ENCODE measurements at regions not wholly inside any gene's neighbourhood (a gene's known extent, or its start where the extent isn't known, plus 50 kb on each side); places are given as distances from the start of the nearest gene placed in this dataset.
"Not testable (repeated sequence)": the region's sequence is repeated elsewhere in the genome, so short reads cannot be mapped to it uniquely, and the experiment has no call there.

DNA sequence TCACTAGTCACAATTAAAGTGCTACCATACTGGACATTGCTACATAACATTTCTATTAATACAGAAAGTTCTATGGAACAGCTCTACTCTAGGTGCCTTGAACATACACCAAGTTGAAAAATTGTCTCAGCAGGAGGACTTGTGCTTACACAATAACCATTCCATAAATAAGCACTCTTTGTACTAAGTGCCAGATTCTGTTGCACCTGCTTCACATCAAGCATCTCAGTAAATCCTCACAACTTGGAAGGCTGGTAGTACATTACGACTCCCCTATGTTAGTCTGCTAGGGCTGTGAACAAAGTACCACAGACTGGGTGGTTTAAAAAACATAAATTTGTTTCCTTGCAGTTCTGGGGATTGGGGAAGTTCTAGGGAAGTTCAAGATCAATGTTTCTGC is 296.9 kb upstream of the NCKAP5 start:
- Histone ChIP-seq H3K36me3 (no peaks in the 10 kb centered on the region), H3K27ac (no peak overlapping the region), H3K27me3 (no peaks in the 10 kb centered on the region), H3K4me1 (no peaks in the 10 kb centered on the region), H3K4me3 (replicated peaks in 1 of 3) (no peak overlapping the region), H3K9me3 (no peaks in the 10 kb centered on the region)
- WGBS, 2 donors = 87 to 91% methylated on average over 1 of the region's 1 CpG
- intact Hi-C loops (cut with DNase I) = no loop called here
- DNase-seq = no peak
- TF ChIP-seq POLR2A (IDR thresholded peaks at IDR 0.05) = no peak
- TF ChIP-seq, protein P1, sequence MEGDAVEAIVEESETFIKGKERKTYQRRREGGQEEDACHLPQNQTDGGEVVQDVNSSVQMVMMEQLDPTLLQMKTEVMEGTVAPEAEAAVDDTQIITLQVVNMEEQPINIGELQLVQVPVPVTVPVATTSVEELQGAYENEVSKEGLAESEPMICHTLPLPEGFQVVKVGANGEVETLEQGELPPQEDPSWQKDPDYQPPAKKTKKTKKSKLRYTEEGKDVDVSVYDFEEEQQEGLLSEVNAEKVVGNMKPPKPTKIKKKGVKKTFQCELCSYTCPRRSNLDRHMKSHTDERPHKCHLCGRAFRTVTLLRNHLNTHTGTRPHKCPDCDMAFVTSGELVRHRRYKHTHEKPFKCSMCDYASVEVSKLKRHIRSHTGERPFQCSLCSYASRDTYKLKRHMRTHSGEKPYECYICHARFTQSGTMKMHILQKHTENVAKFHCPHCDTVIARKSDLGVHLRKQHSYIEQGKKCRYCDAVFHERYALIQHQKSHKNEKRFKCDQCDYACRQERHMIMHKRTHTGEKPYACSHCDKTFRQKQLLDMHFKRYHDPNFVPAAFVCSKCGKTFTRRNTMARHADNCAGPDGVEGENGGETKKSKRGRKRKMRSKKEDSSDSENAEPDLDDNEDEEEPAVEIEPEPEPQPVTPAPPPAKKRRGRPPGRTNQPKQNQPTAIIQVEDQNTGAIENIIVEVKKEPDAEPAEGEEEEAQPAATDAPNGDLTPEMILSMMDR (IDR thresholded peaks at IDR 0.05) = no peak

DNA sequence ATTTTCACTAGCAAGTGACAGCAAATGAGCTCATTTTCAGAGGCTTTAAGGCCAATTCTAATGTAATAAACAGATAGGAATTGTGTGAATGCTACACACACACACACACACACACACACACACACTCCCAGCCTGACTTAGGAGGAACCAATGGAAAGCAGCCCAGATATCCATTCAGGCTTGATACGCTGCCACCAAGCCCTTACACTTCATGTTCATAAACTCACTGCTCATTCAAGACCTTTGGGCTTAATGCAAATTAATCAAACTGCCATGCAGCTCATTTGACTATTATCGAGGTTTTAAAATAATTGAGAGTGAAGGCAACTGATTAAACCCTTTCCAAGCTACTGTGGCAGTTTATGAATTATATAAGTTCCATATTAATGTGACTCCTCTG is 298.9 kb upstream of the NCKAP5 start:
- TF ChIP-seq, protein P1 (IDR thresholded peaks at IDR 0.05) = no peak
- no peak for TF ChIP-seq POLR2A (IDR thresholded peaks at IDR 0.05)
- H3K27ac ChIP-seq = no peak overlapping the region
- H3K4me3 ChIP-seq (replicated peaks in 1 of 3) = no peak overlapping the region
- no peaks in the 10 kb centered on the region for H3K4me1 ChIP-seq
- no peaks in the 10 kb centered on the region for H3K27me3 ChIP-seq
- no peaks in the 10 kb centered on the region for H3K9me3 ChIP-seq
- H3K36me3 ChIP-seq = no peaks in the 10 kb centered on the region
- intact Hi-C loops (cut with DNase I) = no loop called here
- no peak for DNase-seq
- 62 to 64% methylated on average over 2 of the region's 2 CpGs for WGBS, 2 donors

DNA sequence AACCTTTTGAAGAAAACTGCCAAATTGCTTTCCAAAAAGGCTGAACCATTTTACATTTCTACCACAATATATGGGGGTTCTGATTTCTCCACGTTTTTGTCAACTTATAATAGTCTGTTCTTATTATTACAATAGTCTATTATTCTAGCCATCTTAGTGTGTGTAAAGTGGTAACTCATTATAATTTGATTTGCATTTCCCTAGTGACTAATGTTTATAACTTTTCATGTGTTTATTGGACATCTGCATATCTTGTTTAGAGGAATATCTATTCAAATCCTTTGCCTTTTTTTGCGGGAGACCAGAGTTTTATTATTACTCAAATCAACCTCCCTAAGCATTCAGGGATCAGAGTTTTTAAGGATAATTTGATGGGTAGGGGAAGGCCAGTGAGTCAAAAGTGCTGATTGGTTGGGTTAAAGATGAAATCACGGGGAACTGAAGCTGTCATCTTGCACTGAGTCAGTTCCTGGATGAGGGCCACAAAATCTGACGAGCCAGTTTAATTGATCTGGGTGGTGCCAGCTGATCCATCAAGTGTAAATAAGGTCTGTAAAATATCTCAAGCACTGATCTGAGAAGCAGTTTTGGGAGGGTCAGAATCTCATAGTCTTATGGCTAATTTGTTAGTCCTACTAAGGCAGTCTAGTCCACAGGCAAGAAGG is 303.4 kb upstream of the NCKAP5 start:
- intact Hi-C loops (cut with DNase I) = no loop called here
- TF ChIP-seq, protein P1 (IDR thresholded peaks at IDR 0.05) = no peak
- no peak for TF ChIP-seq POLR2A (IDR thresholded peaks at IDR 0.05)
- no peak overlapping the region for H3K27ac ChIP-seq
- 76 to 78% methylated on average over 4 of the region's 4 CpGs for WGBS, 2 donors
- no peak overlapping the region for H3K4me3 ChIP-seq (replicated peaks in 1 of 3)
- no peaks in the 10 kb centered on the region for H3K4me1 ChIP-seq
- no peaks in the 10 kb centered on the region for H3K27me3 ChIP-seq
- no peak for DNase-seq
- no peaks in the 10 kb centered on the region for H3K9me3 ChIP-seq
- H3K36me3 ChIP-seq = no peaks in the 10 kb centered on the region

DNA sequence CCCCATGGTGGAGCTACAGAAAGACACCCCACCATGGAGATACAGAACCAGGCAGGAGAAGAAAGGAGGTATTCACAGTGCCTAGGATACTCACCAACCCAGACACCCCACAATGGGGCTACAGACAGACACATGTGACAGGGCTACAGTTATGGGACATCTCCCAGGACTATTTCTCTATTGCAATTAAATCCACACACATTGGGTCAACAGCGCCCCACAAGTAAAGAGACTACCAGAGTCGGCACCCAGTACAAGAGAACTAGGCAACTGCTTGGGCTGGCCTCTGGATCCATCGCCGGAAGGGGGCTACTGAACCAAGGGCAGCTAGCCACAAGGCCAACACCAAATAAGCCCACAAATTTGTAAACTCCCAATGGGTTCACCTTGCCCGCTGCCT is 310.1 kb upstream of the NCKAP5 start:
- no peaks in the 10 kb centered on the region for H3K27me3 ChIP-seq
- intact Hi-C loops (cut with DNase I) = no loop called here
- H3K36me3 ChIP-seq = no peaks in the 10 kb centered on the region
- no peak overlapping the region for H3K27ac ChIP-seq
- TF ChIP-seq POLR2A (IDR thresholded peaks at IDR 0.05) = no peak
- TF ChIP-seq, protein P1 (IDR thresholded peaks at IDR 0.05) = no peak
- WGBS, 2 donors = 85 to 96% methylated on average over 5 of the region's 5 CpGs
- no peaks in the 10 kb centered on the region for H3K9me3 ChIP-seq
- H3K4me3 ChIP-seq (replicated peaks in 1 of 3) = no peak overlapping the region
- no peaks in the 10 kb centered on the region for H3K4me1 ChIP-seq
- DNase-seq = no peak

DNA sequence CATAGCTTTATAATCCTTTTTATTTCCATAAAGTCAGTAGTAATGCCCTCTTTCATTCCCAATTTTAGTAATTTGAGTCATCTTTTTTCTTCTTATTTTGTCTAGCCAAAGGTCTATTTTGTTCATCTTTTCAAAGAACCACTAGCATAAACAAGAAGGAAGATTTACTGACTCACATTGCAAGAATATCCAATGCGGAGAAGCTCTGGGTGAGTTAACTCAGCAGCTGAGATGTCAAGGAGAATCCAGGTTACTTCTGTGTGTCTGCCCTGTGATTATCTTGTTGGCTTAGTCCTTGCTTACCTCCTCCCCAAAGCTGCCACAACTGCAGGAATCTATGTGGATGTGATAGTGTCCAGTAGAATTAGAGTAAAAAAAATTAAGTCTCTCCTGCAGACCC is 311.4 kb upstream of the NCKAP5 start:
- intact Hi-C loops (cut with DNase I) = loop anchor here (10.0 kb wide), 3 partner anchors 235 to 535 kb away; no protein-coding TSS in a partner anchor
- WGBS, 2 donors = 97 to 100% methylated on average over 1 of the region's 1 CpG

DNA sequence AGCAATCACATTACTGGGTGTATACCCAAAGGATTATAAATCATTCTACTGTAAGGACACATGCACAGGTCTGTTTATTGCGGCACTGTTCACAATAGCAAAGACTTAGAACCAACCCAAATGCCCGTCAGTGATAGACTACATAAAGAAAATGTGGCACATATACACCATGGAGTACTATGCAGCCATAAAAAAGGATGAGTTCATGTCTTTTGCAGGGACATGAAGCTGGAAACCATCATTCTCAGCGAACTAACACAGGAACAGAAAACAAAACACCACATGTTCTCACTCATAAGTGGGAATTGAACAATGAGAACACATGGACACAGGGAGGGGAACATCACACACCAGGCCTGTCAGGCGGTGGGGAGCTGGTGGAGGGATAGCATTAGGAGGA is 313.9 kb upstream of the NCKAP5 start:
- intact Hi-C loops (cut with DNase I) = loop anchor here (10.0 kb wide), 3 partner anchors 233 to 533 kb away; no protein-coding TSS in a partner anchor

More for the DNA sequence above, 311.4 kb upstream of the NCKAP5 start:
- H3K36me3 ChIP-seq = no peaks in the 10 kb centered on the region
- H3K27me3 ChIP-seq = no peaks in the 10 kb centered on the region
- no peak for TF ChIP-seq POLR2A (IDR thresholded peaks at IDR 0.05)
- TF ChIP-seq, protein P1 (IDR thresholded peaks at IDR 0.05) = no peak
- no peak overlapping the region for H3K4me3 ChIP-seq (replicated peaks in 1 of 3)
- DNase-seq = no peak
- no peak overlapping the region for H3K27ac ChIP-seq
- no peaks in the 10 kb centered on the region for H3K4me1 ChIP-seq
- no peaks in the 10 kb centered on the region for H3K9me3 ChIP-seq

More for the DNA sequence above, 313.9 kb upstream of the NCKAP5 start:
- DNase-seq; H3K27me3 ChIP-seq; H3K9me3 ChIP-seq; H3K27ac ChIP-seq; H3K36me3 ChIP-seq; H3K4me3 ChIP-seq (replicated peaks in 1 of 3): not testable (repeated sequence)
- H3K4me1 ChIP-seq = peaks cover 0 to 13% of the 10 kb centered on the region in 2 donors
- WGBS, 2 donors = 90 to 92% methylated on average over 4 of the region's 4 CpGs
